ENCODE measurements at regions not wholly inside any gene's neighbourhood (a gene's known extent, or its start where the extent isn't known, plus 50 kb on each side); places are given as distances from the start of the nearest gene placed in this dataset.

DNA sequence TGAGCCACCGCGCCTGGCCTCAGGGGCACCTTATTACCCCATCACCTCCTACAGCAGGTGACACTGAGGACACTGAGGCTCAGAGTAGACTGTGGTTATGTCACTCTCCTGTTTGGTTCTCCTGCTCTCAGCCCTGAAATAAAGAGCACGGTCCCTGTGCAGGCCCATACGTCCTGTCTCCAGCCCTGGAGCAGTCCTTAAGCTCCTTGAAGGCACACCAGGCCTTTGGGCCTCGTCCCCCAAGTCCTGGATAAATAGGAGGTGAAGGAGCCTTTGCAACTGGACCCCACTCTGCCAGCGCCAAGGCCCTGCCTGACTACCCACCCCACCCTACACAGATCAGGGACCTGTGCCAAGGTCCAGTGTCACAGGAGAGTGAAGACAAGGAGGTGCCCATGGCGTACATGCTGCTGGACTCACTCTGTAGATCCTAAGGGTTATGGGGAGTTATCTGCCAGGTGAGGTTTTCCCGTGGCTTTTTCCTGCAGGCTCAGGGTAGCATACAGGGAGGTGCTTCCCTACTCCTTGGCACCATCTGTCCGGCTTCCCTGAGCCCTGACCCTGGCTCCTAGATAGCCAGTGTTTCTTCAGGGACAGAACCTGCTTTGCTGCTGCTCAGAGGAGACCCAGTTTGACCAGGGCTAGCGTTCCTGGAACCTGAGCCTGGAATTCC, 253.2 kb downstream of the SEC14L1 start:
- ATAC-seq (ENCODE audit: low read depth): no peak
- no peak overlapping the region for H3K27ac Mint-ChIP-seq
- intact Hi-C loops (cut with micrococcal nuclease): no loop called here
- no peaks in the 10 kb centered on the region for H3K9me3 Mint-ChIP-seq
- CTCF ChIA-PET: interaction anchor here (1.0 kb wide), 1 partner anchor 101 kb away, joined by 5 read pairs; no protein-coding TSS in a partner anchor
- POLR2A ChIA-PET: no interaction called here
- H3K36me3 Mint-ChIP-seq (ENCODE audit: low read depth): no peaks in the 10 kb centered on the region
- H3K27me3 Mint-ChIP-seq: no peaks in the 10 kb centered on the region
- no peak for DNase-seq
- TF ChIP-seq, protein P1, sequence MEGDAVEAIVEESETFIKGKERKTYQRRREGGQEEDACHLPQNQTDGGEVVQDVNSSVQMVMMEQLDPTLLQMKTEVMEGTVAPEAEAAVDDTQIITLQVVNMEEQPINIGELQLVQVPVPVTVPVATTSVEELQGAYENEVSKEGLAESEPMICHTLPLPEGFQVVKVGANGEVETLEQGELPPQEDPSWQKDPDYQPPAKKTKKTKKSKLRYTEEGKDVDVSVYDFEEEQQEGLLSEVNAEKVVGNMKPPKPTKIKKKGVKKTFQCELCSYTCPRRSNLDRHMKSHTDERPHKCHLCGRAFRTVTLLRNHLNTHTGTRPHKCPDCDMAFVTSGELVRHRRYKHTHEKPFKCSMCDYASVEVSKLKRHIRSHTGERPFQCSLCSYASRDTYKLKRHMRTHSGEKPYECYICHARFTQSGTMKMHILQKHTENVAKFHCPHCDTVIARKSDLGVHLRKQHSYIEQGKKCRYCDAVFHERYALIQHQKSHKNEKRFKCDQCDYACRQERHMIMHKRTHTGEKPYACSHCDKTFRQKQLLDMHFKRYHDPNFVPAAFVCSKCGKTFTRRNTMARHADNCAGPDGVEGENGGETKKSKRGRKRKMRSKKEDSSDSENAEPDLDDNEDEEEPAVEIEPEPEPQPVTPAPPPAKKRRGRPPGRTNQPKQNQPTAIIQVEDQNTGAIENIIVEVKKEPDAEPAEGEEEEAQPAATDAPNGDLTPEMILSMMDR (IDR thresholded peaks at IDR 0.05): no peak
- H3K4me1 Mint-ChIP-seq: peaks cover 33% of the 10 kb centered on the region
- no peak overlapping the region for H3K4me3 Mint-ChIP-seq

DNA sequence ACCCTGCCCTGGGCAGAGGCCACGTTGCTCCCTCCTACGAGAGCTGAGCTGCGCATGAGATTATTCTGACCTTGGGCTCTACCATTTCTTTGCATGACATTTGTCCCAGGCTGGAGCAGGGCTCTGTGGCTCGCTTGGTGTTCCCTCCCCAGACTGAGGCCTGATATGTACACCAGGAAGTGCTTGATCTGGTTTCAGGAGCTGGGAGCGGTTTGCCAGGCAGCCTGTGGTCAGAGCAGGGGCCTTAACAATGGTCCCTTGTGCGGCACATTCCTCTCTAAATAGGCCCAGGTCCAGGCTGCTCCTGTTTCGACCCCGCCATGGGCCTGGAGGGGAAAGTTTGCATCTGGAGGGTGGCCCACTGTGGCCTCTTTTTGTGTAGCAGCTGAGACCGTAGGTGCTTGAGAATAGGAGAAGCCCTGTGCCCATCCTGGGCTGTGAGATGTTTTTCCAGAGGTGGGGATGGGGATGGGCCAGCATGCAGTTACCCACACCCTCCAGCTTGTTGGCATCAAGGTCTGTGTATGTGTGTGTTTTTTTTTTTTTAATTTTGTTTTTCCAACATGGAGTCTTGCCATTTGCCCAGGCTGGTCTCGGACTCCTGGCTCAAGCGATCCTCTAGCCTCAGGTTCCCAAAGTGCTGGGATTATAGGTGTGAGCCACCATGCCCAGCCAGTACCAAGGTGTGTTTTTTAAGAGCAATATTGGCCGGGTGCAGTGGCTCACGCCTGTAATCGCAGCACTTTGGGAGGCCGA, 253.9 kb downstream of the SEC14L1 start:
- POLR2A ChIA-PET: interaction anchor here (0.6 kb wide), 1 partner anchor 54 kb away, joined by 3 read pairs; no protein-coding TSS in a partner anchor
- Mint-ChIP-seq H3K27me3 (no peaks in the 10 kb centered on the region), H3K4me3 (no peak overlapping the region), H3K27ac (no peak overlapping the region), H3K4me1 (peaks cover 32% of the 10 kb centered on the region), H3K36me3 (ENCODE audit: low read depth) (no peaks in the 10 kb centered on the region), H3K9me3 (no peaks in the 10 kb centered on the region)
- intact Hi-C loops (cut with micrococcal nuclease): no loop called here
- DNase-seq (no peak), ATAC-seq (ENCODE audit: low read depth) (no peak)
- CTCF ChIA-PET: interaction anchor here (1.0 kb wide), 1 partner anchor 100 kb away, joined by 5 read pairs; no protein-coding TSS in a partner anchor
- TF ChIP-seq, protein P1 (IDR thresholded peaks at IDR 0.05): no peak

DNA sequence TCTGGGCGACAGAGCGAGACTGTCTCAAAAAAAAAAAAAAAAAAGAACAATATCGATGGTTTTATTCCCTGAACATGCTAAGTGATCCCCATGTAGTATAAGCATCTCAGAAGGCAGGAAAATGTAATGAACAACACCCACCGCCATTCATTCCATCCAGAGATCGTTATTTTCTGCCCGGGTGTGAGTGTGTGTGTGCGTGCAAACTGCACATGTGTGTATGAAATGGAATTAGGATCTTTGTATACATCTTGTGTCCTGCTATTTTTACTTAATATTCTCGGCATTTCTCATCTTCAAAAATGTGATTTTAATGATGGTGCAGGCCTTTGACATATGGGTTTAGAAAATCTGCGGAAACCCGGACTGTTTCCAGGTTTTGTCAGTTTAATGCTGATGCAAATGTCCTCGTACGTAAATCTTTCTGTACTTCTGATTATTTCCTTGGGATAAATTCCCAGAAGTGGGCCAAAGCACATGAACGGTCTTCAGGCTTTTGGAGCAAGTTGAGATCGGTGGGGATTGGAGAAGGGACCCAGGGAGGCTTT, 254.8 kb downstream of the SEC14L1 start:
- CTCF ChIA-PET: no interaction called here
- intact Hi-C loops (cut with micrococcal nuclease): no loop called here
- no peaks in the 10 kb centered on the region for H3K9me3 Mint-ChIP-seq

DNA sequence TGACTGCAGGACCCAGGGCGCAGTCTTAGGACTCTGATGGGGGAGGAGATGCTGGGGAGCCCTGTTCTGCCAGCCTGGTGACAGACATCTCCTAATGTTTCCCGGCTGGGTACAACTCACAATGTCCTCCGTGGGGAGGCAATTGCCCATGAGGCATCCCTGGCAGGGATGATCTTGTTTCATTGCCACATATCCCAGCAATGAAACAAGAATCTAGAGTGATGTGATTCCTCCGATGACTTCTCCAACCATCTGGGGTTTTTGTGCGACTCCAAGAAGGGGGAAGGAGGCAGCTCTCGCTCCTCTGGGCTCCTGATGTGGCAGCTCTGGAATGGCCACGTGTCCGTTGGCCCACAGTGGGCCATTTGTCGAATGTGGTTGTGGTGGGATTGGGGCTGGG, 255.8 kb downstream of the SEC14L1 start:
- ATAC-seq (ENCODE audit: low read depth) (no peak), DNase-seq (no peak)
- no peaks in the 10 kb centered on the region for H3K27me3 Mint-ChIP-seq
- intact Hi-C loops (cut with micrococcal nuclease): no loop called here
- no peaks in the 10 kb centered on the region for H3K36me3 Mint-ChIP-seq (ENCODE audit: low read depth)
- ChIA-PET POLR2A (interaction anchor here (0.6 to 1.3 kb wide), 2 partner anchors 69 to 74 kb away, joined by 3 read pairs; no protein-coding TSS in a partner anchor), CTCF (no interaction called here)
- H3K27ac Mint-ChIP-seq: no peak overlapping the region
- TF ChIP-seq, protein P1 (IDR thresholded peaks at IDR 0.05): no peak
- no peaks in the 10 kb centered on the region for H3K9me3 Mint-ChIP-seq
- H3K4me1 Mint-ChIP-seq: peaks cover 34% of the 10 kb centered on the region
- no peak overlapping the region for H3K4me3 Mint-ChIP-seq

More for the DNA sequence above, 254.8 kb downstream of the SEC14L1 start:
- Mint-ChIP-seq H3K27me3 (no peaks in the 10 kb centered on the region), H3K27ac (no peak overlapping the region), H3K36me3 (ENCODE audit: low read depth) (no peaks in the 10 kb centered on the region), H3K4me1 (peaks cover 36% of the 10 kb centered on the region), H3K4me3 (no peak overlapping the region)
- TF ChIP-seq, protein P1 (IDR thresholded peaks at IDR 0.05): no peak
- POLR2A ChIA-PET: interaction anchor here (0.6 kb wide), 1 partner anchor 55 kb away, joined by 3 read pairs; no protein-coding TSS in a partner anchor
- DNase-seq (no peak), ATAC-seq (ENCODE audit: low read depth) (no peak)

DNA sequence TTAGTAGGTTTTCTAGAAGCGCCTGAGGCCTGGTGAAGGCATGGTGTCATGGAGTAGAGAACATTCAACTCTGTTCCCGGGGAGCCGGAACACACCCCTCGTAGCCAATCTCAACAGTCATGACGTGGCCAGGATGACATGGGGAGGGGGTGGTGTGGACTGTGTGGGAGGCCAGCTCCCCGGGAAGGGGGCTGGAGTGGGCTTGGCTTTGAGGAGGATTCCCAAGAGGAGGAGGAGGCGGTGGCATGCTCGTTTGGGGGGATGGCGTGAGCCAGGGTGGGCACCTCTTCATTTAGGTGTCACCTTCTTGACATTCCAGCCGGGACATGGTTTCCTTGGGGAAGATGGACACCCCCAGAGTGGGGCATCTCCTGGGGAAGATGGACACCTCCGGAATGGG, 257.5 kb downstream of the SEC14L1 start:
- TF ChIP-seq, protein P1 (IDR thresholded peaks at IDR 0.05): no peak
- ATAC-seq (ENCODE audit: low read depth) (no peak), DNase-seq (no peak)
- H3K36me3 Mint-ChIP-seq (ENCODE audit: low read depth): peaks cover 8% of the 10 kb centered on the region
- intact Hi-C loops (cut with micrococcal nuclease): no loop called here
- ChIA-PET POLR2A (interaction anchor here (0.9 to 1.1 kb wide), 2 partner anchors 8 to 62 kb away, joined by 7 to 10 read pairs; no protein-coding TSS in a partner anchor), CTCF (interaction anchor here (1.0 kb wide), 1 partner anchor 67 kb away, joined by 6 read pairs; no protein-coding TSS in a partner anchor)
- H3K27me3 Mint-ChIP-seq: no peaks in the 10 kb centered on the region
- H3K9me3 Mint-ChIP-seq: no peaks in the 10 kb centered on the region
- no peak overlapping the region for H3K27ac Mint-ChIP-seq
- H3K4me3 Mint-ChIP-seq: no peak overlapping the region
- H3K4me1 Mint-ChIP-seq: peaks cover 36% of the 10 kb centered on the region

All from activated B cell treated with CpG ODN at 0.5 μM for 24 hours (primary cell).